ENCODE measurements at regions not wholly inside any gene's neighbourhood (a gene's known extent, or its start where the extent isn't known, plus 50 kb on each side); places are given as distances from the start of the nearest gene placed in this dataset.

GRCh38 chr7:56206420-56206819 lies 90.2 kb upstream of the NUPR2 start:
- TF ChIP-seq, protein P1, sequence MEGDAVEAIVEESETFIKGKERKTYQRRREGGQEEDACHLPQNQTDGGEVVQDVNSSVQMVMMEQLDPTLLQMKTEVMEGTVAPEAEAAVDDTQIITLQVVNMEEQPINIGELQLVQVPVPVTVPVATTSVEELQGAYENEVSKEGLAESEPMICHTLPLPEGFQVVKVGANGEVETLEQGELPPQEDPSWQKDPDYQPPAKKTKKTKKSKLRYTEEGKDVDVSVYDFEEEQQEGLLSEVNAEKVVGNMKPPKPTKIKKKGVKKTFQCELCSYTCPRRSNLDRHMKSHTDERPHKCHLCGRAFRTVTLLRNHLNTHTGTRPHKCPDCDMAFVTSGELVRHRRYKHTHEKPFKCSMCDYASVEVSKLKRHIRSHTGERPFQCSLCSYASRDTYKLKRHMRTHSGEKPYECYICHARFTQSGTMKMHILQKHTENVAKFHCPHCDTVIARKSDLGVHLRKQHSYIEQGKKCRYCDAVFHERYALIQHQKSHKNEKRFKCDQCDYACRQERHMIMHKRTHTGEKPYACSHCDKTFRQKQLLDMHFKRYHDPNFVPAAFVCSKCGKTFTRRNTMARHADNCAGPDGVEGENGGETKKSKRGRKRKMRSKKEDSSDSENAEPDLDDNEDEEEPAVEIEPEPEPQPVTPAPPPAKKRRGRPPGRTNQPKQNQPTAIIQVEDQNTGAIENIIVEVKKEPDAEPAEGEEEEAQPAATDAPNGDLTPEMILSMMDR (IDR thresholded peaks at IDR 0.05; ENCODE audit: low read length): no peak
- no peak for TF ChIP-seq EZH2 (IDR thresholded peaks at IDR 0.05; ENCODE audit: borderline replicate concordance, low read length)

All from OCI-LY1 (cell line).